Adrenal gland (tissue), 9 donors: ENCODE measurements at regions not wholly inside any gene's neighbourhood (a gene's known extent, or its start where the extent isn't known, plus 50 kb on each side); places are given as distances from the start of the nearest gene placed in this dataset.

ENCODE experiments used
- DNase-seq, 7 donors: peaks; one replicate each; pipeline ENCODE4 v3.0.0-alpha.2; 2019 to 2020
- H3K27ac ChIP-seq, 5 donors: fragments of 200-600 bp; sonication (generic) in 4 of 5; 1 replicate in 3 of 5; 2 replicates in 2 of 5; pipeline versions ENCODE4 v1.5.1 to v1.8.0; 2016 to 2020; ENCODE audit warnings: mild to moderate bottlenecking in 1 of 5
- H3K27me3 ChIP-seq: fragments of 200-600 bp; 2 replicates; pipeline ENCODE4 v1.8.0; 2021
- H3K36me3 ChIP-seq, 2 donors: fragments of 200-600 bp; replicated peaks in 1 of 2; 1 replicate in 1 of 2; 2 replicates in 1 of 2; pipeline versions ENCODE4 v1.5.1 to v1.8.0; 2018 to 2022
- H3K4me1 ChIP-seq, 2 donors: fragments of 200-600 bp; replicated peaks in 1 of 2; 1 replicate in 1 of 2; 2 replicates in 1 of 2; pipeline versions ENCODE4 v1.5.1 to v1.8.0; 2018 to 2021
- H3K4me3 ChIP-seq, 4 donors: fragments of 200-600 bp; sonication (generic) in 3 of 4; one replicate each; pipeline ENCODE4 v1.5.1; 2016 to 2018
- H3K9me3 ChIP-seq, 3 donors: fragments of 200-600 bp; sonication (generic) in 1 of 3; replicated peaks in 1 of 3; 1 replicate in 2 of 3; 2 replicates in 1 of 3; pipeline versions ENCODE4 v1.5.1 to v1.8.0; 2016 to 2021
- POLR2A ChIP-seq, 2 donors: fragments of 450-650 bp; IDR thresholded peaks; one replicate each; pipeline ENCODE4 v1.6.1; 2017; ENCODE audit warnings: antibody characterized with exemption in 2 of 2, mild to moderate bottlenecking in 2 of 2, moderate library complexity in 1 of 2
- WGBS, 4 donors: extraction: QIAGEN DNeasy Blood & Tissue Kit in 2 of 4; methylation state at CpG; one replicate each; pipeline versions ENCODE4 v1.1.5 to v1.1.7; 2013 to 2017; 5-methylcytosine and 5-hydroxymethylcytosine counted together
- intact Hi-C, 2 donors: fragments of 100-400 bp; cut with DNase I; formaldehyde crosslinking; loops; one replicate each; pipeline versions ENCODE4 v1.14.1 to v1.15.0; 2022 to 2023
- TF ChIP-seq, protein P1 (sequence below), 6 experiments: fragments of 450-650 bp in 4 of 6; fragments of 200-600 bp in 2 of 6; sonication (generic) in 1 of 6; IDR thresholded peaks; 1 replicate in 5 of 6; 2 replicates in 1 of 6; pipeline versions ENCODE4 v1.5.1 to v1.8.0; 2016 to 2021; ENCODE audit warnings: antibody characterized with exemption in 6 of 6, mild to moderate bottlenecking in 2 of 6, moderate library complexity in 1 of 6
- donor health status: healthy with polysubstance abuse.
- donor health status: Bipolar disorder and iron deficiency.
- donor health status: DM: yes; HTN: yes; CAD: no.
- donor health status: DM: no; HTN: no; CAD: no.
- donor health status: DM: no; HTN: no; CAD: no.

DNA sequence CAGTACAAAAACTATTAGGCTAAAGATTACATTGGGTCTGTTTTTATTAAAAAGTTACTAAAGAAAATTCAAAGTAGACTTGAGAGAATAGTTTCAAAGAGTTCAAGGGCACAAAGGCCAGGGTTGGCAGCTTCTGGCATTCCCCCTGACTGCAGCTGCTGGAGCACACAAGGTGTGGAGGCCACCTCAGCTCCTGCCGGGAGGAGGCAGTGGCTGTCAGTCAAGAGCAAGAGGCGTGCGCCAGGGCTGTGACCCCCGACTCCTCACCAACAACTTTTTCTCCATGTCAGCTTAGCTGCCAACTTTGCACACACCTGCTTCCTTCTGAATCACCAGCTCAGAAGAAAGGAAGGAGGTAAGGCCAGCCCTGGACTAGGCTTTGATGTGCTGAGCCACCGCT, 144.6 kb upstream of the PLXNA4 start:
- no peak for DNase-seq
- 58 to 83% (median 73%) methylated on average over 5 of the region's 5 CpGs for WGBS, 4 donors
- Histone ChIP-seq H3K36me3 (no peaks in the 10 kb centered on the region), H3K9me3 (no peaks in the 10 kb centered on the region), H3K4me3 (no peak overlapping the region), H3K27ac (no peak overlapping the region), H3K27me3 (no peaks in the 10 kb centered on the region), H3K4me1 (no peaks in the 10 kb centered on the region)
- TF ChIP-seq, protein P1, sequence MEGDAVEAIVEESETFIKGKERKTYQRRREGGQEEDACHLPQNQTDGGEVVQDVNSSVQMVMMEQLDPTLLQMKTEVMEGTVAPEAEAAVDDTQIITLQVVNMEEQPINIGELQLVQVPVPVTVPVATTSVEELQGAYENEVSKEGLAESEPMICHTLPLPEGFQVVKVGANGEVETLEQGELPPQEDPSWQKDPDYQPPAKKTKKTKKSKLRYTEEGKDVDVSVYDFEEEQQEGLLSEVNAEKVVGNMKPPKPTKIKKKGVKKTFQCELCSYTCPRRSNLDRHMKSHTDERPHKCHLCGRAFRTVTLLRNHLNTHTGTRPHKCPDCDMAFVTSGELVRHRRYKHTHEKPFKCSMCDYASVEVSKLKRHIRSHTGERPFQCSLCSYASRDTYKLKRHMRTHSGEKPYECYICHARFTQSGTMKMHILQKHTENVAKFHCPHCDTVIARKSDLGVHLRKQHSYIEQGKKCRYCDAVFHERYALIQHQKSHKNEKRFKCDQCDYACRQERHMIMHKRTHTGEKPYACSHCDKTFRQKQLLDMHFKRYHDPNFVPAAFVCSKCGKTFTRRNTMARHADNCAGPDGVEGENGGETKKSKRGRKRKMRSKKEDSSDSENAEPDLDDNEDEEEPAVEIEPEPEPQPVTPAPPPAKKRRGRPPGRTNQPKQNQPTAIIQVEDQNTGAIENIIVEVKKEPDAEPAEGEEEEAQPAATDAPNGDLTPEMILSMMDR (IDR thresholded peaks at IDR 0.05) = no peak
- no peak for TF ChIP-seq POLR2A (IDR thresholded peaks at IDR 0.05)
- intact Hi-C loops = no loop called here

DNA sequence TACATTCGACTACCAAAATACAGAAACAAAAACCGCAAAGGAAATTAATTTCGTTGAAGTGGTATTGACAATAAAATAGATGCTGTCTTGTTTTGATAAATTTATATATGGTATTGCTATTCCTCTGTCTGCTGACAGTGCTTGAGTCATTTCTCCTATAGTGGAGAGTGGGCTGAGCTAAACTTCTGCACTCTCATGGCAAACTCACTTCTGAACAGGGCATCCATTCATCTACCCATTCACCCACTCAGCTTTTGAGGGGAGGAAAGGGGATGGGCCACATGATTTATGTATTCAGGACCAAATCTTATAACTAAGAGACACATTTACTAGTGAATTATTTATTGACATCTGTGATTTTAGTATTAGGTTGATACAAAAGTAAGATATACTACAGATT, 137.6 kb upstream of the PLXNA4 start:
- TF ChIP-seq, protein P1 (IDR thresholded peaks at IDR 0.05) = no peak
- no peak for TF ChIP-seq POLR2A (IDR thresholded peaks at IDR 0.05)
- Histone ChIP-seq H3K4me1 (no peaks in the 10 kb centered on the region), H3K27ac (no peak overlapping the region), H3K27me3 (no peaks in the 10 kb centered on the region), H3K36me3 (no peaks in the 10 kb centered on the region), H3K4me3 (no peak overlapping the region), H3K9me3 (no peaks in the 10 kb centered on the region)
- no peak for DNase-seq
- 78 to 88% (median 80%) methylated on average over 3 of the region's 3 CpGs for WGBS, 4 donors
- intact Hi-C loops = no loop called here

GRCh38 chr7:132709971-132710567, 133.8 kb upstream of the PLXNA4 start:
- Histone ChIP-seq H3K27ac (no peak overlapping the region), H3K27me3 (no peaks in the 10 kb centered on the region), H3K4me3 (no peak overlapping the region), H3K36me3 (no peaks in the 10 kb centered on the region), H3K9me3 (no peaks in the 10 kb centered on the region), H3K4me1 (no peaks in the 10 kb centered on the region)
- TF ChIP-seq, protein P1 (IDR thresholded peaks at IDR 0.05) = peak in 5 of 6 experiments; percentile 42 to 50 (median 47)
- no peak for TF ChIP-seq POLR2A (IDR thresholded peaks at IDR 0.05)
- peak in 5 of 7 donors; percentile 18 to 58 (median 46) for DNase-seq
- WGBS, 4 donors = 55 to 76% (median 63%) methylated on average over 7 of the region's 7 CpGs
- intact Hi-C loops = no loop called here

- Histone ChIP-seq H3K27me3 (no peaks in the 10 kb centered on the region), H3K9me3 (no peaks in the 10 kb centered on the region), H3K36me3 (no peaks in the 10 kb centered on the region), H3K4me3 (no peak overlapping the region), H3K4me1 (no peaks in the 10 kb centered on the region), H3K27ac (no peak overlapping the region)
- WGBS, 4 donors = 86 to 96% (median 88%) methylated on average over 5 of the region's 5 CpGs
- intact Hi-C loops = no loop called here
- TF ChIP-seq, protein P1 (IDR thresholded peaks at IDR 0.05) = no peak
- DNase-seq = no peak
Measured at GRCh38 chr7:132708470-132708869, 132.2 kb upstream of the PLXNA4 start.
